ENCODE measurements at regions not wholly inside any gene's neighbourhood (a gene's known extent, or its start where the extent isn't known, plus 50 kb on each side); places are given as distances from the start of the nearest gene placed in this dataset.
"Not testable (repeated sequence)": the region's sequence is repeated elsewhere in the genome, so short reads cannot be mapped to it uniquely, and the experiment has no call there.

DNA sequence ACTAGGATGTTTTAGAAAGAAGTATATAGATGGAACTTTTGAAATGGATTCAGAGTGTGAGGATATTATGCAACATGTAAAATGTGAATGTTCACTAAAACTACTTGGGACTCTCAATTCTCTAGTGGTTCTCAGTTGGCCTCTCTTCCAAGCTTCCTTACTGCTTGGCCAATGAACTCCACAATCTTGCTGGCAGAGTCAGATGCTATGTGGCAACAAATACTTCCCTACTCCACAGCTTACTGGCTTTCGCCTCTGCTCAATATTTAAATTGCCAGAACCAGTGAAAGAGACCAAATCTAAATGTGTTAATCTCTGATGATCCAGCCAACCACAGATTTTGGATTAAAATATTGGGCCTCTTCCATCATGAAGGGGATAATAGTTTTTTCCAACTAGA is 138.4 kb downstream of the HTR1B start:
- peak; percentile 3 for DNase-seq (ENCODE audit: low spot score)

- no peak for DNase-seq (ENCODE audit: low spot score)
These were observed 140.7 kb downstream of the HTR1B start for GRCh38 chr6:77322604-77323003.

DNA sequence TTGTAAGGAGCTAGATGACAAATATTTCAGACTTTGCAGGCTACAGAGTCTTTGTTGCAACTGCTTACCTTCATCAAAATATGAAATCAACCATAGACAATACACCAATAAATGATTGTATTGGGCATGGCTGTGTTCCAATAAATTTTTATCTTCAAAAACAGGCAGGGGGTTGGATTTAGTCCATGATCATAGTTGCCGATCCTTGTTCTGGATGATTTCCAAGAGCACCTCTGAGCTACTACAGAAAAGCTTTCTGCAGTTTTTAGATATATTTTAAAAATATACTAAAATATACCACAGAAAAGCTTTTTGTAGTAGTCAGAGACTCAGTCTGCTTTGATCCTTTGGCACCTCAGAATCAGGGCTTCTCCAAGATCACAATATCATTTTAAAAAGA is 145.0 kb downstream of the HTR1B start:
- no peak for DNase-seq (ENCODE audit: low spot score)

DNA sequence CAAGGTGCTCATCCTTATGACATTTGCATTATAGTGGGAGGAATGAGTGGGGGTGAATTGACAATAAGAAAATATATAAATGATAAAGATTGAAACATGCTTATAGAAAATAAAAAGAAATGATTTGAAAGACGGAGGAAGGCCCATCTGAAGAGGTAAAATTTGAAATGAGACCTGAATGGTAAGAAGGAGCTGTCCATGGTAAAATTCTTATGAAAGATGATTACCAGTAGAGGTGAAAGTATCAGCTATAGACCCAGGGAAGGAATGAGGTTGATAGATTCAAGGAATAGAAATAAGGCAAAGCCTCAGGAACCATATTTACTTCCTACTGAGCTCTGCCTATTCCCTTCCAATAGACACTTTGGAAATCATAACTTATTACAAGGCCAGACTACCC is 149.7 kb downstream of the HTR1B start:
- no peak for DNase-seq (ENCODE audit: low spot score)

DNA sequence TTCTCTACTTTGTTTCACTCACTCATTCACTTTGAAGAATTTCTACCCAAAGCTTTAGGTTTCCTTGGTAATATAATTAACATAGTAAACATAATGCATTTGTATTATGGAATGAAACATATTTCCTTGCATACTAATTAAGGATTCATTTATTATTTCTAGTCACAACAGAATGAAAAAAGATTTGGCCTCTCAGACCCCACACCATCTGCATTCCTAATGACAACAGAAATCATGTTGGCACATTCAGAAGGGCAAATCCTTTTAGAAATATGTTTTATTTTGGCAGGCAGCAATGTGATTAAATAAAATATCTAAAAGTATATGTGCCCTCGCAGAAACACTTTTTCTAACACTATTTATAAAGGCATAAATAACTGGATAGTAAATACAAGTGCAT is 163.4 kb downstream of the HTR1B start:
- DNase-seq (ENCODE audit: low spot score) = no peak

GRCh38 chr6:77298283-77298682 is 165.0 kb downstream of the HTR1B start:
- DNase-seq (ENCODE audit: low spot score) = no peak

GRCh38 chr6:77292564-77293546 is 170.4 kb downstream of the HTR1B start:
- peak; percentile 39 for DNase-seq (ENCODE audit: low spot score)

GRCh38 chr6:77290798-77291197 is 172.5 kb downstream of the HTR1B start:
- DNase-seq (ENCODE audit: low spot score) = no peak

- no peak for DNase-seq (ENCODE audit: low spot score)
These were observed 176.8 kb downstream of the HTR1B start for GRCh38 chr6:77286541-77286940.

- no peak for DNase-seq (ENCODE audit: low spot score)
These were observed 189.4 kb downstream of the HTR1B start for GRCh38 chr6:77273929-77274328.

DNA sequence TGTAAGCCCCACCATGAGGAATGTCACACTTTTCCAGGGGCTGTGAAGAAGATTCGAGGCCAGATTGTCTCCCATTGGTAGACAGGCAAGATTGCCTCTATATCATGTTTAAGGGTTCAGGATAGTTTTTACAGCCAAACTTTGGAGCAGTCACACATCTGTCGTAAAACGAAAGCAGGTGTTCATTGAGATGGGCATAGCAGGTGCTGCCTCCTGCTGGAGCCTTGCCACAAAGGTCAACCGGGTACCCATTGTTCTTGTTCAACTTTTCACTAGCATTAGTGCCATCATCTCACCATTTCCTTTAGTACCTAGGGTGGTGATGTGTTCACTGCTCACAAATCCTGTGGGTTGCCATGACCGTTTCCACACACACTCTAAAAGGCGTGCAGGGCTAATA is 198.3 kb downstream of the HTR1B start:
- DNase-seq (ENCODE audit: low spot score) = no peak

DNA sequence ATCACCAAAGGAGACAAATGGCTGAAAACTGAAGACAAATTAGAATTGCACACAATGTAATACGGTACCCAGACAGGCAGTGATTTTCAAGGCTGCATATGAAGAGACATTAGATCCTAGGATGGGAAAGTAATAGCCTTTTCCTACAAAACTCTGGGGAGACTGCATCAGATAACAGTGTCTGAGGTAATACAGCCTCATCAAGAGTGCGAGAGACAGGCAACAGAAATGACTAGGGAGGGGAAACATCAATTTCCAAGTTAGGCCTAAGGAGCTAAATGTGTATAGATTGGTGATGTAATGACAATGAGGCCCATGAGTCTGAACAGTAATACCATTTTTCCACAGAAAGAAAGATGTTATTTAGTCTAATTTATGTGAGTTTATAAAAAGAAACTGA is 200.3 kb downstream of the HTR1B start:
- DNase-seq (ENCODE audit: low spot score) = no peak

- DNase-seq (ENCODE audit: low spot score) = not testable (repeated sequence)
These were observed 211.5 kb downstream of the HTR1B start for GRCh38 chr6:77251801-77252200.

GRCh38 chr6:77249560-77249959 is 213.7 kb downstream of the HTR1B start:
- no peak for DNase-seq (ENCODE audit: low spot score)

DNA sequence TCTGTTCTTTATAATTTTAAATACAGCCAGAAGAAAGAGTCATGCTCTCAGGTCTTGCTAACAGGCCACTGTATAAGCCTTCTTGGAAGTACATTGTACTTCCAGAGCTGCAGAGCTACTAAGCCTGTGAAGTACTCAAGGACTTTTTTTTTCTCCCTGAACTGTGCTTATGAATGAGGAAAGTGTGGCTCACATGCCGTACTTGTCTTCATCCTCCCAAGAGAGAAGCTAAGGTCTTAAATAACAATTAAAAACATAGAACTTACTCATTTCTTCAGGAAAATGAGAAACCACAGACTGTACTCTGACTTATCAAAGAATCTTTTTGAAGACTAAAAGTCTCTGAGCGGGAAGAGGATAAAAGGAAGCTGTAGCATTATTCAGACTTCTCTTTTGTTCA is 218.3 kb downstream of the HTR1B start:
- no peak for DNase-seq (ENCODE audit: low spot score)

- DNase-seq (ENCODE audit: low spot score) = no peak
These were observed 231.6 kb downstream of the HTR1B start for GRCh38 chr6:77231438-77232305.

DNA sequence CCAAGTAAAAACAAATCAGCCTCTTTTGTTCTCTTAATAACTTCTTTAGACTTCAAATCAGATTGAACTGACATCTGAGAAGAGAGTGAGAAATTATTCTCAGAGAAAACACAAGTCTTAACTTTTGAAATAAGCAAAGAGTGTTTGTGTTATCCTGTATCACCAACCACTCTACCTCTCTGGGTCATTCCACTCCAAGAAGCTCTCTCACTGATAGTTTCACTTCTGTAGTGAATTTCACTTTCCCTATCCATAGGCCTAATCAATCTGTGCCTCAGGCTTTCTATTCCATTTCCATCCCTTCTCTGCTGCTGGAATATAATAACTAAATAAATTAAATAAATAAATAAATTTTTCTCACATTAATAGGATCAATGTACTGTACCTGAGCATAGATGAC is 235.0 kb downstream of the HTR1B start:
- DNase-seq (ENCODE audit: low spot score) = no peak

- no peak for DNase-seq (ENCODE audit: low spot score)
These were observed 245.4 kb downstream of the HTR1B start for GRCh38 chr6:77217896-77218295.

- DNase-seq (ENCODE audit: low spot score) = no peak
These were observed 257.4 kb downstream of the HTR1B start for GRCh38 chr6:77205936-77206335.

- no peak for DNase-seq (ENCODE audit: low spot score)
These were observed 258.7 kb downstream of the HTR1B start for GRCh38 chr6:77204555-77204954.

DNA sequence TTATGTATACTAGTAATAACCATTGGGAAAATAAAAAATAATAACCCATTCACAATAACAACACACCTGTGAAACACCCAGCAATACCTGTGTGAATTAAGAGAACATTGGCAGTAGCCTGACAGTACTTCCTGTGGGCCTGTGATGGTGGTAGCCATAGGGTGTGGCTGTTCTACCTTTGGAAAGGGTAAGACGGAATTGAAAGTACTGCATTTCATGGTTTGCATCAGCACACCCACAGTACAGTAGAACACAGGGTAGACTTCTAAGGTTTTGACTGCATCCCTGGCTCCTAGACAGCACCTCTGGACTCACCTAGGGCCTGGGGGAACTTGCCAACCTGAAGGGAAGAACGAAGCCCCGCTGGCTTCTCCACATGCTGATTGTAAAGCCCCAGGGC is 279.8 kb downstream of the HTR1B start:
- DNase-seq (ENCODE audit: low spot score) = no peak

GRCh38 chr6:77181749-77182148 is 281.5 kb downstream of the HTR1B start:
- DNase-seq (ENCODE audit: low spot score) = no peak

- DNase-seq (ENCODE audit: low spot score) = no peak
These were observed 283.0 kb downstream of the HTR1B start for GRCh38 chr6:77180326-77180725.
